Neuronal stem cell (in vitro differentiated cells): ENCODE measurements at regions not wholly inside any gene's neighbourhood (a gene's known extent, or its start where the extent isn't known, plus 50 kb on each side); places are given as distances from the start of the nearest gene placed in this dataset.

Experiments used
- DNase-seq: peaks from one replicate; pipeline ENCODE4 v3.0.0-alpha.2; 2013; ENCODE audit warnings: low spot score
- H2AFZ ChIP-seq: one replicate; pipeline ENCODE4 v1.6.1; 2013; ENCODE audit warnings: mild to moderate bottlenecking, low read length, inconsistent platforms
- H2AK5ac ChIP-seq: 2 replicates; pipeline ENCODE4 v1.6.1; 2013; ENCODE audit warnings: low read depth, mild to moderate bottlenecking, inconsistent platforms, low read length, moderate library complexity, mixed read lengths
- H2BK120ac ChIP-seq: 2 replicates; pipeline ENCODE4 v1.6.1; 2013; ENCODE audit warnings: low read depth, mild to moderate bottlenecking, inconsistent platforms, low read length, moderate library complexity, mixed read lengths
- H2BK12ac ChIP-seq: one replicate; pipeline ENCODE4 v1.6.1; 2013; ENCODE audit warnings: low read length, inconsistent platforms
- H2BK15ac ChIP-seq: 2 replicates; pipeline ENCODE4 v1.6.1; 2013; ENCODE audit warnings: mild to moderate bottlenecking, low read length, inconsistent platforms, mixed read lengths
- H2BK5ac ChIP-seq: one replicate; pipeline ENCODE4 v1.6.1; 2013; ENCODE audit warnings: inconsistent platforms, mild to moderate bottlenecking, low read length, moderate library complexity
- H3K14ac ChIP-seq: one replicate; pipeline ENCODE4 v1.6.1; 2013; ENCODE audit warnings: low read length, inconsistent platforms
- H3K18ac ChIP-seq: 2 replicates; pipeline ENCODE4 v1.6.1; 2013; ENCODE audit warnings: low read length, inconsistent platforms
- H3K23ac ChIP-seq: 2 replicates; pipeline ENCODE4 v1.6.1; 2013; ENCODE audit warnings: low read depth, mild to moderate bottlenecking, mixed read lengths, low read length, inconsistent platforms; ENCODE audit not compliant: poor library complexity
- H3K27ac ChIP-seq: replicated peaks from 3 replicates; pipeline ENCODE4 v1.5.1; 2013; ENCODE audit warnings: low read length, inconsistent platforms
- H3K27me3 ChIP-seq, 3 experiments: 2 replicates each; pipeline ENCODE4 v1.6.1; 2013; ENCODE audit warnings: low read length in 3 of 3, mild to moderate bottlenecking in 2 of 3, inconsistent platforms in 1 of 3, low read depth in 1 of 3, mixed read lengths in 1 of 3, moderate library complexity in 1 of 3; ENCODE audit not compliant: control insufficient read depth in 3 of 3, insufficient read depth in 3 of 3
- H3K36me3 ChIP-seq, 2 donors: replicated peaks in 1 of 2; 2 replicates each; pipeline ENCODE4 v1.6.1; 2013; ENCODE audit warnings: low read length in 2 of 2; ENCODE audit not compliant: control insufficient read depth in 2 of 2, insufficient read depth in 2 of 2
- H3K4ac ChIP-seq: 2 replicates; pipeline ENCODE4 v1.6.1; 2013; ENCODE audit warnings: inconsistent platforms, mild to moderate bottlenecking, low read length, moderate library complexity
- H3K4me1 ChIP-seq, 2 donors: 1 replicate in 1 of 2; 2 replicates in 1 of 2; pipeline ENCODE4 v1.6.1; 2013; ENCODE audit warnings: low read length in 2 of 2, low read depth in 1 of 2; ENCODE audit not compliant: control insufficient read depth in 2 of 2, insufficient read depth in 1 of 2
- H3K4me2 ChIP-seq: one replicate; pipeline ENCODE4 v1.6.1; 2013; ENCODE audit warnings: mild to moderate bottlenecking, low read length, inconsistent platforms; ENCODE audit not compliant: insufficient read depth, poor library complexity, severe bottlenecking
- H3K4me3 ChIP-seq, 2 donors: 2 replicates each; pipeline ENCODE4 v1.5.1; 2013; ENCODE audit warnings: low read length in 2 of 2, mild to moderate bottlenecking in 2 of 2, inconsistent platforms in 1 of 2, moderate library complexity in 1 of 2
- H3K79me1 ChIP-seq: one replicate; pipeline ENCODE4 v1.6.1; 2013; ENCODE audit warnings: low read depth, mild to moderate bottlenecking, inconsistent platforms, low read length, moderate library complexity
- H3K9ac ChIP-seq: one replicate; pipeline ENCODE4 v1.6.1; 2013; ENCODE audit warnings: mild to moderate bottlenecking, low read depth, low read length, inconsistent platforms; ENCODE audit not compliant: poor library complexity
- H3K9me3 ChIP-seq, 2 donors: replicated peaks in 1 of 2; 2 replicates each; pipeline versions ENCODE3 to v1.6.1; 2013; ENCODE audit warnings: low read length in 2 of 2, mild to moderate bottlenecking in 2 of 2, inconsistent platforms in 1 of 2, low read depth in 1 of 2, mixed read lengths in 1 of 2, moderate library complexity in 1 of 2; ENCODE audit not compliant: control insufficient read depth in 2 of 2, insufficient read depth in 1 of 2
- H4K8ac ChIP-seq: one replicate; pipeline ENCODE4 v1.6.1; 2013; ENCODE audit warnings: low read depth, mild to moderate bottlenecking, inconsistent platforms, low read length, moderate library complexity
- H4K91ac ChIP-seq: one replicate; pipeline ENCODE4 v1.6.1; 2013; ENCODE audit warnings: low read length, low read depth, mild to moderate bottlenecking, inconsistent platforms; ENCODE audit not compliant: poor library complexity
- WGBS, 2 donors: extraction: QIAGEN DNeasy Blood & Tissue Kit; methylation state at CpG; one replicate each; pipeline ENCODE4 v1.1.7; 2013; ENCODE audit warnings: missing lambda C conversion rate in 2 of 2, mixed read lengths in 1 of 2; ENCODE audit not compliant: insufficient read length in 2 of 2, insufficient replicate concordance in 1 of 2; ENCODE audit errors: extremely low coverage in 2 of 2; 5-methylcytosine and 5-hydroxymethylcytosine counted together

- no peak overlapping the region for H4K91ac ChIP-seq
- no peak overlapping the region for H2AK5ac ChIP-seq
- no peak overlapping the region for H2BK12ac ChIP-seq
- WGBS, 2 donors = no CpG with 5 or more reads among the region's 2 CpGs
- H2BK120ac ChIP-seq = no peak overlapping the region
- no peak overlapping the region for H2BK5ac ChIP-seq
- H3K27ac ChIP-seq = no peak overlapping the region
- H3K36me3 ChIP-seq = no peaks in the 10 kb centered on the region
- H3K9me3 ChIP-seq = no peaks in the 10 kb centered on the region
- H4K8ac ChIP-seq = no peak overlapping the region
- no peak overlapping the region for H2AFZ ChIP-seq
- no peak overlapping the region for H2BK15ac ChIP-seq
- no peaks in the 10 kb centered on the region for H3K4me1 ChIP-seq
- no peaks in the 10 kb centered on the region for H3K79me1 ChIP-seq
- H3K18ac ChIP-seq = no peak overlapping the region
- H3K9ac ChIP-seq = no peak overlapping the region
- no peak overlapping the region for H3K14ac ChIP-seq
- DNase-seq = no peak
- no peak overlapping the region for H3K4me2 ChIP-seq
- no peaks in the 10 kb centered on the region for H3K27me3 ChIP-seq
- no peak overlapping the region for H3K4me3 ChIP-seq
- H3K23ac ChIP-seq = no peak overlapping the region
- no peak overlapping the region for H3K4ac ChIP-seq
These were observed 171.6 kb downstream of the MBD2 start for GRCh38 chr18:54052732-54053429.

- Histone ChIP-seq H3K14ac (no peak overlapping the region), H3K4me1 (no peaks in the 10 kb centered on the region), H4K8ac (no peak overlapping the region), H2AK5ac (no peak overlapping the region), H3K9ac (no peak overlapping the region), H2BK12ac (no peak overlapping the region), H2BK15ac (no peak overlapping the region), H3K27ac (no peak overlapping the region), H3K23ac (no peak overlapping the region), H2BK120ac (no peak overlapping the region), H3K27me3 (no peaks in the 10 kb centered on the region), H3K4me3 (no peak overlapping the region), H3K9me3 (no peaks in the 10 kb centered on the region), H3K79me1 (no peaks in the 10 kb centered on the region), H3K36me3 (no peaks in the 10 kb centered on the region), H4K91ac (no peak overlapping the region), H3K4ac (no peak overlapping the region), H2BK5ac (no peak overlapping the region), H3K4me2 (no peak overlapping the region), H2AFZ (no peak overlapping the region), H3K18ac (no peak overlapping the region)
- DNase-seq = no peak
These were observed 172.2 kb downstream of the MBD2 start for GRCh38 chr18:54052259-54052658.

GRCh38 chr18:54043484-54044251, 180.8 kb downstream of the MBD2 start:
- no peaks in the 10 kb centered on the region for H3K79me1 ChIP-seq
- no peak overlapping the region for H2BK120ac ChIP-seq
- H2AFZ ChIP-seq = no peak overlapping the region
- H3K4ac ChIP-seq = no peak overlapping the region
- no peak overlapping the region for H2BK5ac ChIP-seq
- H3K4me2 ChIP-seq = no peak overlapping the region
- no peak overlapping the region for H3K27ac ChIP-seq
- H3K14ac ChIP-seq = no peak overlapping the region
- no peak overlapping the region for H3K4me3 ChIP-seq
- H3K9ac ChIP-seq = no peak overlapping the region
- no peaks in the 10 kb centered on the region for H3K27me3 ChIP-seq
- H2BK12ac ChIP-seq = no peak overlapping the region
- WGBS, 2 donors = no CpG with 5 or more reads among the region's 2 CpGs
- no peaks in the 10 kb centered on the region for H3K36me3 ChIP-seq
- H3K4me1 ChIP-seq = no peaks in the 10 kb centered on the region
- H3K23ac ChIP-seq = no peak overlapping the region
- no peak overlapping the region for H2BK15ac ChIP-seq
- no peak overlapping the region for H4K8ac ChIP-seq
- no peak overlapping the region for H3K18ac ChIP-seq
- no peak for DNase-seq
- H3K9me3 ChIP-seq = no peaks in the 10 kb centered on the region
- no peak overlapping the region for H2AK5ac ChIP-seq
- no peak overlapping the region for H4K91ac ChIP-seq

GRCh38 chr18:54035927-54036326, 188.5 kb downstream of the MBD2 start:
- Histone ChIP-seq H3K36me3 (no peaks in the 10 kb centered on the region), H2BK5ac (no peak overlapping the region), H3K27me3 (no peaks in the 10 kb centered on the region), H3K4me3 (no peak overlapping the region), H4K91ac (no peak overlapping the region), H3K4me1 (no peaks in the 10 kb centered on the region), H3K27ac (no peak overlapping the region), H3K79me1 (no peaks in the 10 kb centered on the region), H2BK12ac (no peak overlapping the region), H3K4me2 (no peak overlapping the region), H3K9me3 (no peaks in the 10 kb centered on the region), H3K18ac (no peak overlapping the region), H2AFZ (no peak overlapping the region), H3K9ac (no peak overlapping the region), H2BK15ac (no peak overlapping the region), H3K14ac (no peak overlapping the region), H4K8ac (no peak overlapping the region), H3K23ac (no peak overlapping the region), H2AK5ac (no peak overlapping the region), H2BK120ac (no peak overlapping the region), H3K4ac (no peak overlapping the region)
- DNase-seq = no peak
